Aorta (tissue), 5 donors: ENCODE measurements at regions not wholly inside any gene's neighbourhood (a gene's known extent, or its start where the extent isn't known, plus 50 kb on each side); places are given as distances from the start of the nearest gene placed in this dataset.

Source experiments
- ATAC-seq: fragments of 200-7000 bp; cut with Tn5 transposase; one replicate; pipeline ENCODE4 v1.9.1; 2022; ENCODE audit warnings: moderate library complexity; ENCODE audit not compliant: low FRiP score
- DNase-seq, 2 donors: peaks; one replicate each; pipeline ENCODE4 v3.0.0-alpha.2; 2020
- H3K27ac ChIP-seq, 2 donors: one replicate each; pipeline ENCODE4 v1.5.1; 2013; ENCODE audit warnings: low read length in 2 of 2, mild to moderate bottlenecking in 2 of 2, moderate library complexity in 2 of 2, control low read depth in 1 of 2, inconsistent platforms in 1 of 2, low read depth in 1 of 2
- H3K27me3 ChIP-seq, 2 donors: one replicate each; pipeline ENCODE4 v1.6.1; 2013; ENCODE audit warnings: control low read depth in 1 of 2, low read length in 1 of 2, mild to moderate bottlenecking in 1 of 2, moderate library complexity in 1 of 2; ENCODE audit not compliant: insufficient read depth in 2 of 2, control insufficient read depth in 1 of 2
- H3K36me3 ChIP-seq, 2 donors: one replicate each; pipeline ENCODE4 v1.6.1; 2013; ENCODE audit warnings: control low read depth in 1 of 2, low read length in 1 of 2, mild to moderate bottlenecking in 1 of 2; ENCODE audit not compliant: insufficient read depth in 2 of 2, control insufficient read depth in 1 of 2
- H3K4me1 ChIP-seq, 2 donors: one replicate each; pipeline ENCODE4 v1.6.1; 2013; ENCODE audit warnings: low read length in 2 of 2, control low read depth in 1 of 2, mild to moderate bottlenecking in 1 of 2, moderate library complexity in 1 of 2; ENCODE audit not compliant: insufficient read depth in 2 of 2, control insufficient read depth in 1 of 2
- H3K4me3 ChIP-seq, 2 donors: one replicate each; pipeline ENCODE4 v1.5.1; 2013; ENCODE audit warnings: low read length in 2 of 2, control low read depth in 1 of 2, mild to moderate bottlenecking in 1 of 2
- H3K9me3 ChIP-seq: one replicate; pipeline ENCODE4 v1.6.1; 2013; ENCODE audit warnings: mild to moderate bottlenecking, low read length; ENCODE audit not compliant: control insufficient read depth
- WGBS, 2 donors: extraction: QIAGEN DNeasy Blood & Tissue Kit; methylation state at CpG; one replicate each; pipeline ENCODE4 v1.1.7; 2013; 5-methylcytosine and 5-hydroxymethylcytosine counted together
- intact Hi-C, 2 donors: fragments of 100-400 bp; cut with DNase I; formaldehyde crosslinking; loops; one replicate each; pipeline versions ENCODE4 v1.14.2 to v1.15.0; 2022
- donor health status: healthy with polysubstance abuse.
- donor health status: Bipolar disorder and iron deficiency.
- donor health status: DM: no; HTN: no; CAD: no.
- donor health status: DM: no; HTN: no; CAD: no.
- donor health status: DM: yes; HTN: yes; CAD: no.

GRCh38 chr12:14249368-14249767, 116.1 kb upstream of the ATF7IP start:
- intact Hi-C loops: no loop called here
- Histone ChIP-seq H3K4me3 (no peak overlapping the region), H3K27ac (no peak overlapping the region), H3K9me3 (no peaks in the 10 kb centered on the region), H3K27me3 (no peaks in the 10 kb centered on the region), H3K36me3 (no peaks in the 10 kb centered on the region), H3K4me1 (no peaks in the 10 kb centered on the region)
- no peak for DNase-seq
- ATAC-seq: no peak
- WGBS, 2 donors: 57 to 64% methylated on average over 4 of the region's 4 CpGs

GRCh38 chr12:14252697-14253096, 112.8 kb upstream of the ATF7IP start:
- Histone ChIP-seq H3K36me3 (no peaks in the 10 kb centered on the region), H3K27me3 (no peaks in the 10 kb centered on the region), H3K4me1 (peaks cover 0 to 3% of the 10 kb centered on the region in 2 donors), H3K27ac (no peak overlapping the region), H3K4me3 (no peak overlapping the region), H3K9me3 (no peaks in the 10 kb centered on the region)
- intact Hi-C loops: no loop called here
- ATAC-seq (no peak), DNase-seq (no peak)
- WGBS, 2 donors: 90 to 93% methylated on average over 6 of the region's 6 CpGs

- 93 to 100% methylated on average over 3 of the region's 3 CpGs for WGBS, 2 donors
- no peaks in the 10 kb centered on the region for H3K9me3 ChIP-seq
- no peak overlapping the region for H3K27ac ChIP-seq
- intact Hi-C loops: no loop called here
- no peaks in the 10 kb centered on the region for H3K27me3 ChIP-seq
- no peaks in the 10 kb centered on the region for H3K36me3 ChIP-seq
- H3K4me1 ChIP-seq: peaks cover 0 to 3% of the 10 kb centered on the region in 2 donors
- ATAC-seq (no peak), DNase-seq (no peak)
- H3K4me3 ChIP-seq: no peak overlapping the region
These were observed 112.0 kb upstream of the ATF7IP start for GRCh38 chr12:14253496-14253895.

GRCh38 chr12:14254781-14255180, 110.7 kb upstream of the ATF7IP start:
- Histone ChIP-seq H3K36me3 (no peaks in the 10 kb centered on the region), H3K9me3 (no peaks in the 10 kb centered on the region), H3K4me3 (no peak overlapping the region), H3K4me1 (peaks cover 0 to 3% of the 10 kb centered on the region in 2 donors), H3K27ac (no peak overlapping the region), H3K27me3 (no peaks in the 10 kb centered on the region)
- 95 to 97% methylated on average over 6 of the region's 6 CpGs for WGBS, 2 donors
- DNase-seq (no peak), ATAC-seq (no peak)
- intact Hi-C loops: loop anchor here (5.0 kb wide), 3 partner anchors 113 to 163 kb away; partner anchors contain the start of gene ATF7IP (in 1 of the 2)

GRCh38 chr12:14256121-14256520, 109.4 kb upstream of the ATF7IP start:
- 20% methylated on average over 6 of the region's 6 CpGs for WGBS, 2 donors
- Histone ChIP-seq H3K4me3 (no peak overlapping the region), H3K36me3 (no peaks in the 10 kb centered on the region), H3K4me1 (peaks cover 0 to 3% of the 10 kb centered on the region in 2 donors), H3K9me3 (no peaks in the 10 kb centered on the region), H3K27ac (no peak overlapping the region), H3K27me3 (no peaks in the 10 kb centered on the region)
- no peak for DNase-seq
- no peak for ATAC-seq
- intact Hi-C loops: loop anchor here (2.0 to 5.0 kb wide), 4 partner anchors 109 to 161 kb away; partner anchors contain the start of gene ATF7IP (in 2 of the 2)

- intact Hi-C loops: loop anchor here (2.0 to 5.0 kb wide), 4 partner anchors 108 to 161 kb away; partner anchors contain the start of gene ATF7IP (in 2 of the 2)
- 24% methylated on average over 15 of the region's 15 CpGs for WGBS, 2 donors
- Histone ChIP-seq H3K9me3 (no peaks in the 10 kb centered on the region), H3K4me3 (no peak overlapping the region), H3K36me3 (no peaks in the 10 kb centered on the region), H3K27ac (peak overlapping the region in 1 of 2 donors; percentile 24), H3K4me1 (peaks cover 0 to 3% of the 10 kb centered on the region in 2 donors), H3K27me3 (no peaks in the 10 kb centered on the region)
- peak; percentile 89 for DNase-seq
- ATAC-seq: peak; percentile 81
These were observed 108.8 kb upstream of the ATF7IP start for GRCh38 chr12:14256555-14257169.

- intact Hi-C loops: loop anchor here (2.0 to 5.0 kb wide), 4 partner anchors 107 to 160 kb away; partner anchors contain the start of gene ATF7IP (in 2 of the 2)
- peaks cover 0 to 3% of the 10 kb centered on the region in 2 donors for H3K4me1 ChIP-seq
- no peak for DNase-seq
- H3K9me3 ChIP-seq: no peaks in the 10 kb centered on the region
- H3K36me3 ChIP-seq: no peaks in the 10 kb centered on the region
- WGBS, 2 donors: 1 to 4% methylated on average over 7 of the region's 7 CpGs
- no peaks in the 10 kb centered on the region for H3K27me3 ChIP-seq
- peak overlapping the region in 1 of 2 donors; percentile 84 for H3K27ac ChIP-seq
- H3K4me3 ChIP-seq: peak overlapping the region in 1 of 2 donors; percentile 7
- ATAC-seq: no peak
These were observed 108.2 kb upstream of the ATF7IP start for GRCh38 chr12:14257303-14257733.

GRCh38 chr12:14257734-14258574, 107.5 kb upstream of the ATF7IP start:
- Histone ChIP-seq H3K27me3 (no peaks in the 10 kb centered on the region), H3K4me3 (no peak overlapping the region), H3K9me3 (no peaks in the 10 kb centered on the region), H3K4me1 (peaks cover 0 to 3% of the 10 kb centered on the region in 2 donors), H3K36me3 (no peaks in the 10 kb centered on the region), H3K27ac (peak overlapping the region; percentile 71 to 85)
- 23 to 26% methylated on average over 13 of the region's 13 CpGs for WGBS, 2 donors
- intact Hi-C loops: loop anchor here (2.0 to 5.0 kb wide), 4 partner anchors 107 to 159 kb away; partner anchors contain the start of gene ATF7IP (in 2 of the 2)
- DNase-seq: peak; percentile 93 to 97
- peak; percentile 90 for ATAC-seq
